Natural killer cell (primary cell): ENCODE measurements at regions not wholly inside any gene's neighbourhood (a gene's known extent, or its start where the extent isn't known, plus 50 kb on each side); places are given as distances from the start of the nearest gene placed in this dataset.

Experiments used
- ATAC-seq, 3 donors: fragments of 150-1000 bp in 2 of 3; fragments of 200-7000 bp in 1 of 3; cut with Tn5 transposase; 1 replicate in 1 of 3; 2 replicates in 2 of 3; pipeline ENCODE4 v1.10.0; 2021; ENCODE audit warnings: mild to moderate bottlenecking in 2 of 3, moderate library complexity in 2 of 3
- DNase-seq, 2 donors: peaks; one replicate each; pipeline versions ENCODE4 v3.0.0 to v3.0.0-alpha.2; 2013 to 2021; ENCODE audit warnings: mixed read lengths in 1 of 2
- H3K27ac ChIP-seq: one replicate; pipeline ENCODE4 v1.5.1; 2013; ENCODE audit warnings: mild to moderate bottlenecking, low read length
- H3K27me3 ChIP-seq: one replicate; pipeline ENCODE4 v1.6.1; 2013; ENCODE audit warnings: low read length; ENCODE audit not compliant: control insufficient read depth, insufficient read depth
- H3K36me3 ChIP-seq: one replicate; pipeline ENCODE4 v1.6.1; 2013; ENCODE audit warnings: low read length; ENCODE audit not compliant: control insufficient read depth, insufficient read depth
- H3K4me1 ChIP-seq: one replicate; pipeline ENCODE4 v1.6.1; 2013; ENCODE audit warnings: low read length; ENCODE audit not compliant: control insufficient read depth, insufficient read depth
- H3K4me3 ChIP-seq: one replicate; pipeline ENCODE4 v1.5.1; 2013; ENCODE audit warnings: low read length
- H3K9me3 ChIP-seq: one replicate; pipeline ENCODE4 v1.6.1; 2013; ENCODE audit warnings: low read length; ENCODE audit not compliant: control insufficient read depth, insufficient read depth
- H3K27ac Mint-ChIP-seq, 2 donors: one replicate each; pipeline ENCODE4 v1.8.0; 2022; ENCODE audit warnings: mild to moderate bottlenecking in 2 of 2, mixed read lengths in 2 of 2, moderate library complexity in 1 of 2
- H3K27me3 Mint-ChIP-seq, 2 donors: one replicate each; pipeline ENCODE4 v1.8.0; 2022; ENCODE audit warnings: low read depth in 2 of 2, mixed read lengths in 2 of 2
- H3K36me3 Mint-ChIP-seq: one replicate; pipeline ENCODE4 v1.8.0; 2022; ENCODE audit warnings: mixed read lengths
- H3K4me1 Mint-ChIP-seq, 2 donors: one replicate each; pipeline ENCODE4 v1.8.0; 2022; ENCODE audit warnings: mixed read lengths in 2 of 2
- H3K4me3 Mint-ChIP-seq: one replicate; pipeline ENCODE4 v1.8.0; 2022; ENCODE audit warnings: mild to moderate bottlenecking, moderate library complexity, mixed read lengths
- H3K9me3 Mint-ChIP-seq, 2 donors: one replicate each; pipeline ENCODE4 v1.8.0; 2022; ENCODE audit warnings: mixed read lengths in 2 of 2
- CTCF ChIP-seq: fragments of 200-600 bp; IDR thresholded peaks from one replicate; pipeline ENCODE4 v1.8.0; 2022; ENCODE audit warnings: antibody characterized with exemption
- WGBS: methylation state at CpG from one replicate; pipeline ENCODE4 v1.1.7; 2013; ENCODE audit warnings: missing lambda C conversion rate; ENCODE audit not compliant: insufficient coverage; 5-methylcytosine and 5-hydroxymethylcytosine counted together
- intact Hi-C: fragments of 100-400 bp; cut with micrococcal nuclease; formaldehyde crosslinking; loops from one replicate; pipeline ENCODE4 v1.14.2; 2022

DNA sequence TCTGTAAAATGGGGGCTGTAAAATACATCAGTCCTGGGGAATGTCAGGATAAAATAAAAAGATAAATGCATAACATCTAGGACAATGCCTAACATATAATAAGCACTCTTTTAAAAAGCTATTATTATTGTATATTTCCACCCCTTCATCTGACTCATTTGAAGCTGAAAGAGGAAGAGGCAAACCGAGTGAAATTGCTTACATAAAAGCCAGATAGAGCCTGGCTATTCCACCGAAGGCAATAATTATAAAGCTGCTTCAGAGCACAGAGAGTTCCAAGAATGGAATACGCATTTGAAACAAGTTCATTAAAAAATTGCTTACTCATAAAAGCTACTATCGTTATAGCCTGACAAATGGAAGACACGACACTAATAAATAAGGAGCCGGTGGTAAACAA lies 186.1 kb upstream of the CAMK1G start:
- Histone ChIP-seq H3K27ac (no peak overlapping the region), H3K4me3 (no peak overlapping the region), H3K9me3 (no peaks in the 10 kb centered on the region), H3K4me1 (no peaks in the 10 kb centered on the region), H3K27me3 (no peaks in the 10 kb centered on the region), H3K36me3 (no peaks in the 10 kb centered on the region)
- Mint-ChIP-seq H3K27ac (no peak overlapping the region), H3K9me3 (no peaks in the 10 kb centered on the region), H3K4me1 (no peaks in the 10 kb centered on the region), H3K4me3 (no peak overlapping the region), H3K27me3 (peaks cover 5% of the 10 kb centered on the region in 2 donors), H3K36me3 (no peaks in the 10 kb centered on the region)
- intact Hi-C loops = no loop called here
- no peak for ATAC-seq
- DNase-seq = no peak
- TF ChIP-seq CTCF = no peak
- 54% methylated on average over 6 of the region's 6 CpGs for WGBS

DNA sequence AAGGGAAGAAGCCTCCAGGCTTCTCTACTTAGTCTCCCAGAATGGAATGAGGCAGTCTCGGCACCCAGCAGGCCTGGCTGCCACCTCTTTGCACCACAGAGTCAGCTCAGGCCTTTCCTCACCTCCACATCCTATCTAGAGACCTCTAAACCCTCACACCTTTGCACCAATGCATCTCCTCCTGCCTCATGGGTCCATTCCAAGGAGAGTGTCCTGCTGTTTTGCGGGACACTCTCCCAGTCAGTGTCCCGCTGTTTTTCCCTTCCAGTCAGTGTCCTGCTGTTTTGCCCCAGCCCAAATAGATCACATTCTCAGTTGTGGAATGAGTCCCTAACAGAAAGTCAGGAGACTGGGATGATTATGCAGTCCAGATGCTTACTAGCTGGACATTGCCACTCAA lies 185.6 kb upstream of the CAMK1G start:
- Mint-ChIP-seq H3K4me3 (no peak overlapping the region), H3K27me3 (peaks cover 5% of the 10 kb centered on the region in 2 donors), H3K27ac (no peak overlapping the region), H3K4me1 (no peaks in the 10 kb centered on the region), H3K9me3 (no peaks in the 10 kb centered on the region), H3K36me3 (no peaks in the 10 kb centered on the region)
- Histone ChIP-seq H3K36me3 (no peaks in the 10 kb centered on the region), H3K4me1 (no peaks in the 10 kb centered on the region), H3K4me3 (no peak overlapping the region), H3K9me3 (no peaks in the 10 kb centered on the region), H3K27ac (no peak overlapping the region), H3K27me3 (no peaks in the 10 kb centered on the region)
- WGBS = 87% methylated on average over 3 of the region's 3 CpGs
- ATAC-seq (no peak), DNase-seq (no peak)
- no peak for TF ChIP-seq CTCF
- intact Hi-C loops = no loop called here

DNA sequence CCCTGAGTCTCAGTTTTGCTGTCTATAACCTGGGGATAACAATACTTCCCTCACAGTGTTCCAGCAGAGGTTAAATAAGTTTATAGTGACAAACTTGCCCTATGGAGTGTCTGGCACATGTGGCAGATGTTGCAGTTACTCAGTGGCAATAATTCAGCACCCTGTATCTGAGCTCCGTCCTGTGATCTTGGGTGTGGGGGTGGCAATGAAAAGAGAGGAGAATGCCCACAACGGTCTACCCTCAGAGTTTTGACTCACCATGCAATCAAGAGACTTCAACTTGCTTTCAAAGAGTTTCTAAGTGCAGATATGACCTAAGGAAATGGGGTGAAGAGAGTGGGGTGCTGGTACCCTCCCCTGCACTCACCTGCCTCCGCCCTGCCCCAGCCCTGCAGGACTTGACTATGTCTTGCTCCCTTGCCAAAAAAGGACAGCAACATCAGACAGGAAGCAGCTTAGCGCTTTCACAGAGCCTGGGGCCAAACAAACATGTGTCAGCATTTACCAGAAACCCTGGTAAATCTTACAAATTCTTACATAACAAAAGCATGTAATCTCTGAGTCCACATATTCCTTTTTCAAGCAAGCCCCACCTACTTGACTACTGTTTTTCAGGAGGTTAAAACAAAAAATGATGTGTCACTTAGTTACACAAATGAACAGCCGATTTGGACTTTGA lies 185.1 kb upstream of the CAMK1G start:
- no peak for TF ChIP-seq CTCF
- no peak overlapping the region for H3K27ac Mint-ChIP-seq
- Histone ChIP-seq H3K36me3 (no peaks in the 10 kb centered on the region), H3K4me3 (no peak overlapping the region), H3K27ac (no peak overlapping the region), H3K4me1 (no peaks in the 10 kb centered on the region), H3K9me3 (no peaks in the 10 kb centered on the region), H3K27me3 (no peaks in the 10 kb centered on the region)
- H3K4me1 Mint-ChIP-seq = no peaks in the 10 kb centered on the region
- intact Hi-C loops = no loop called here
- H3K27me3 Mint-ChIP-seq = peaks cover 5% of the 10 kb centered on the region in 2 donors
- no peaks in the 10 kb centered on the region for H3K9me3 Mint-ChIP-seq
- DNase-seq (no peak), ATAC-seq (no peak)
- 11% methylated on average over 5 of the region's 5 CpGs for WGBS
- H3K36me3 Mint-ChIP-seq = no peaks in the 10 kb centered on the region
- H3K4me3 Mint-ChIP-seq = no peak overlapping the region

DNA sequence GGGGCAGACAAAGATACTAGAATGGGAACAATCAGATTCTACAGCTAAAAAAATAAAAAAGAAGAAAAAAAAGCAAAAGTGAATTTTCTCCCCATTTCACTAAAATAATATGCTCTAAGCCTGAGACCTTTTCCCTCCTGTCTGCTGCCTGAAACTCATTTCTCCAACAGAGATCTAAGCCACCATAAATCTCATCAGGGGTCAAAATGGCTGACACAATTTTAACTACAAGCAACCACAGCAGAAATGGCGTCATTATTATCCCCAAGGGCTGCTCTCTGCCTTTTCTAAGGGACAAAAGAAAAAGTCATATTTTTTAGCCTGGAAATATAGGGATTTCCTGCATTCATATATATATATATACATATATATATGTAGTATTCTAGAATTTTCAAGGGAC lies 183.7 kb upstream of the CAMK1G start:
- Histone ChIP-seq H3K36me3 (no peaks in the 10 kb centered on the region), H3K27ac (no peak overlapping the region), H3K27me3 (no peaks in the 10 kb centered on the region), H3K9me3 (no peaks in the 10 kb centered on the region), H3K4me3 (no peak overlapping the region), H3K4me1 (no peaks in the 10 kb centered on the region)
- no peaks in the 10 kb centered on the region for H3K4me1 Mint-ChIP-seq
- no peak for TF ChIP-seq CTCF
- H3K27me3 Mint-ChIP-seq = peaks cover 5% of the 10 kb centered on the region in 2 donors
- WGBS = 100% methylated on average over 1 of the region's 1 CpG
- no peak for DNase-seq
- no peak for ATAC-seq
- no peaks in the 10 kb centered on the region for H3K9me3 Mint-ChIP-seq
- H3K27ac Mint-ChIP-seq = no peak overlapping the region
- intact Hi-C loops = no loop called here
- H3K4me3 Mint-ChIP-seq = no peak overlapping the region
- no peaks in the 10 kb centered on the region for H3K36me3 Mint-ChIP-seq
